B cell (primary cell): ENCODE measurements at regions not wholly inside any gene's neighbourhood (a gene's known extent, or its start where the extent isn't known, plus 50 kb on each side); places are given as distances from the start of the nearest gene placed in this dataset.

Experiments
- ATAC-seq: fragments of 200-7000 bp; cut with Tn5 transposase; one replicate; pipeline ENCODE4 v1.10.0; 2021; ENCODE audit warnings: low read depth, mild to moderate bottlenecking, moderate number of reproducible peaks, moderate library complexity
- CTCF ChIA-PET: fragments of 350-600 bp; sonication (Branson Sonifier 250); formaldehyde crosslinking; loops from one replicate; lab custom pipeline; 2021; ENCODE audit warnings: antibody characterized with exemption, inconsistent platforms; lab: Charles Lee
- POLR2A ChIA-PET: fragments of 350-600 bp; sonication (Branson Sonifier 250); formaldehyde crosslinking; loops from one replicate; lab custom pipeline; 2021; ENCODE audit warnings: antibody characterized with exemption; lab: Charles Lee
- DNase-seq: peaks from one replicate; pipeline ENCODE4 v3.0.0; 2013
- H2AFZ ChIP-seq: 2 replicates; pipeline ENCODE4 v1.6.1; 2012; ENCODE audit warnings: mild to moderate bottlenecking, low read depth, low read length; ENCODE audit not compliant: insufficient read depth, poor library complexity, severe bottlenecking
- H3K27ac ChIP-seq, 2 donors: 1 replicate in 1 of 2; 2 replicates in 1 of 2; pipeline ENCODE4 v1.5.1; 2012 to 2013; ENCODE audit warnings: low read length in 2 of 2, mild to moderate bottlenecking in 2 of 2, moderate library complexity in 1 of 2
- H3K27me3 ChIP-seq, 4 experiments: fragments of 200-600 bp in 1 of 4; sonication (generic) in 1 of 4; replicated peaks in 1 of 4; 1 replicate in 2 of 4; 2 replicates in 2 of 4; pipeline versions ENCODE4 v1.6.1 to v1.7.0; 2013 to 2016; ENCODE audit warnings: low read length in 3 of 4, mild to moderate bottlenecking in 2 of 4, mixed read lengths in 1 of 4, moderate library complexity in 1 of 4; ENCODE audit not compliant: insufficient read depth in 4 of 4, control insufficient read depth in 3 of 4; ENCODE audit errors: control extremely low read depth in 1 of 4
- H3K36me3 ChIP-seq, 2 experiments: replicated peaks in 1 of 2; 1 replicate in 1 of 2; 2 replicates in 1 of 2; pipeline versions ENCODE4 v1.6.1 to v1.7.1; 2013; ENCODE audit warnings: low read length in 1 of 2; ENCODE audit not compliant: insufficient read depth in 2 of 2, control insufficient read depth in 1 of 2; ENCODE audit errors: control extremely low read depth in 1 of 2, extremely low read depth in 1 of 2
- H3K4me1 ChIP-seq, 2 donors: fragments of 200-600 bp in 1 of 2; sonication (generic) in 1 of 2; 1 replicate in 1 of 2; 2 replicates in 1 of 2; pipeline versions ENCODE4 v1.5.1 to v1.6.1; 2013 to 2017; ENCODE audit warnings: low read length in 2 of 2; ENCODE audit not compliant: control insufficient read depth in 2 of 2, insufficient read depth in 2 of 2
- H3K4me2 ChIP-seq: replicated peaks from 2 replicates; pipeline ENCODE3; 2012; ENCODE audit warnings: mild to moderate bottlenecking, low read depth, low read length; ENCODE audit not compliant: poor library complexity, severe bottlenecking
- H3K4me3 ChIP-seq, 5 experiments: fragments of 200-600 bp in 1 of 5; sonication (generic) in 1 of 5; 1 replicate in 3 of 5; 2 replicates in 2 of 5; pipeline versions ENCODE4 v1.5.1 to v1.7.0; 2011 to 2016; ENCODE audit warnings: low read length in 4 of 5, mild to moderate bottlenecking in 4 of 5, low read depth in 2 of 5, control low read depth in 1 of 5, moderate library complexity in 1 of 5; ENCODE audit not compliant: insufficient read depth in 1 of 5; ENCODE audit errors: control extremely low read depth in 1 of 5, extremely low read depth in 1 of 5
- H3K79me2 ChIP-seq: fragments of 200-600 bp; sonication (generic); one replicate; pipeline ENCODE4 v1.6.0; 2016; ENCODE audit warnings: low read length; ENCODE audit not compliant: control insufficient read depth, insufficient read depth
- H3K9ac ChIP-seq: fragments of 200-600 bp; sonication (generic); 2 replicates; pipeline ENCODE4 v1.6.1; 2017; ENCODE audit warnings: mild to moderate bottlenecking, low read length, moderate library complexity
- H3K9me3 ChIP-seq, 3 donors: one replicate each; pipeline versions ENCODE4 v1.6.1 to v1.7.1; 2013; ENCODE audit warnings: low read length in 2 of 3; ENCODE audit not compliant: control insufficient read depth in 2 of 3, insufficient read depth in 1 of 3; ENCODE audit errors: control extremely low read depth in 1 of 3
- H4K20me1 ChIP-seq: 2 replicates; pipeline ENCODE4 v1.6.0; 2012; ENCODE audit warnings: mild to moderate bottlenecking, low read length; ENCODE audit not compliant: insufficient read depth, control insufficient read depth, poor library complexity, severe bottlenecking
- H3K27ac Mint-ChIP-seq: one replicate; pipeline ENCODE4 v1.8.0; 2021; ENCODE audit warnings: mixed read lengths
- H3K27me3 Mint-ChIP-seq: one replicate; pipeline ENCODE4 v1.8.0; 2021; ENCODE audit warnings: mixed read lengths
- H3K4me1 Mint-ChIP-seq: one replicate; pipeline ENCODE4 v1.8.0; 2021; ENCODE audit warnings: mixed read lengths
- H3K4me3 Mint-ChIP-seq: one replicate; pipeline ENCODE4 v1.8.0; 2021; ENCODE audit warnings: mixed read lengths
- H3K9me3 Mint-ChIP-seq: one replicate; pipeline ENCODE4 v1.8.0; 2022; ENCODE audit warnings: mixed read lengths; ENCODE audit not compliant: insufficient read depth
- CTCF ChIP-seq: fragments of 200-600 bp; IDR thresholded peaks from one replicate; pipeline ENCODE4 v1.8.0; 2022; ENCODE audit warnings: antibody characterized with exemption, mild to moderate bottlenecking
- EZH2 ChIP-seq: IDR thresholded peaks from 2 replicates; pipeline ENCODE4 v1.6.1; 2012; ENCODE audit warnings: borderline replicate concordance, low read depth, mild to moderate bottlenecking, moderate library complexity, low read length; ENCODE audit not compliant: insufficient read depth, poor library complexity, severe bottlenecking
- WGBS: methylation state at CpG from one replicate; pipeline ENCODE4 v1.1.5; 2013; ENCODE audit warnings: missing lambda C conversion rate; ENCODE audit not compliant: insufficient coverage; 5-methylcytosine and 5-hydroxymethylcytosine counted together
- intact Hi-C: fragments of 100-400 bp; cut with micrococcal nuclease; formaldehyde crosslinking; loops from one replicate; pipeline ENCODE4 v1.10.0; 2022

DNA sequence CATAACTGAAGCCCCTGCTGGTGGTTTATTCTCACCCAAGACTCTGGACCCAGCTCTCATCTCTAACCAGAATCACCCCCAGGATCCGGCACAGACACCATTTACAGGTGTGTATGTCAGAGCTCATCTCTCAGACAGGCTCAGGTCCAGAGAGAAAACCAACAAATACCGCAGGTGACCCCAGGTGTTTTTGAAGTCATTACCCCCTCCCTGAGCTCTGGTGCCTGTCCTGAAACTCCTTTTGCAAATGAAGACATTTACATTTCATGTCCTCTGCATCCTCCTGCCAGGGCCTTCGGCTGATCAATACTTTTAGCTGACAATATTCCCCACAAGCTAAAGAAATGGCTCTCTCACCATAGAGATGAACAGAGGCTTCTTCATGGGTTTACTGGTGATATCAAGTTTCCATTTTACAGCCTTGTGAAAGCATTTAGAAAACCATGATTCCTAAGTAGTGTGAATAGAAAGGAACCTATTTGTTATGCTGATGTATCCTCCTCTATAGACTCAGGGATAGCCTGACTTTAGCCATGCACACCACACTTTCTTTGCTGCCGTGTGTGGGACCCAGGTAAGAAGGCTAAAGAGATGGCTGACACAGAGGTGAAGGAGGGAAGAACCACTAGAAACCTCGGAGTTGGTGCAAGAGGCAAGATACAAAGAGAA lies 131.3 kb downstream of the KCTD15 start:
- Histone ChIP-seq H3K27me3 (no peaks in the 10 kb centered on the region), H3K9ac (no peak overlapping the region), H2AFZ (no peak overlapping the region), H3K4me1 (no peaks in the 10 kb centered on the region), H3K9me3 (no peaks in the 10 kb centered on the region), H3K4me2 (no peak overlapping the region), H3K4me3 (no peak overlapping the region), H3K36me3 (no peaks in the 10 kb centered on the region), H4K20me1 (no peaks in the 10 kb centered on the region), H3K79me2 (no peaks in the 10 kb centered on the region), H3K27ac (no peak overlapping the region)
- Mint-ChIP-seq H3K27me3 (peaks cover 15% of the 10 kb centered on the region), H3K4me3 (no peak overlapping the region), H3K9me3 (no peaks in the 10 kb centered on the region), H3K27ac (no peak overlapping the region), H3K4me1 (no peaks in the 10 kb centered on the region)
- no peak for DNase-seq
- ATAC-seq: no peak
- intact Hi-C loops: no loop called here
- CTCF ChIA-PET: no interaction called here
- POLR2A ChIA-PET: no interaction called here
- TF ChIP-seq CTCF (no peak), EZH2 (no peak)
- 34% methylated on average over 3 of the region's 5 CpGs for WGBS

- Mint-ChIP-seq H3K27me3 (peaks cover 15% of the 10 kb centered on the region), H3K27ac (no peak overlapping the region), H3K4me1 (no peaks in the 10 kb centered on the region), H3K9me3 (no peaks in the 10 kb centered on the region), H3K4me3 (no peak overlapping the region)
- no peak overlapping the region for H3K4me3 ChIP-seq
- ATAC-seq: no peak
- ChIA-PET CTCF (no interaction called here), POLR2A (no interaction called here)
- intact Hi-C loops: no loop called here
- H3K36me3 ChIP-seq: no peaks in the 10 kb centered on the region
- no peak for TF ChIP-seq CTCF
- no peak for TF ChIP-seq EZH2
- no peak overlapping the region for H3K9ac ChIP-seq
- H3K27ac ChIP-seq: no peak overlapping the region
- H3K4me2 ChIP-seq: no peak overlapping the region
- H2AFZ ChIP-seq: no peak overlapping the region
- H3K4me1 ChIP-seq: no peaks in the 10 kb centered on the region
- 83% methylated on average over 6 of the region's 6 CpGs for WGBS
- no peak for DNase-seq
- no peaks in the 10 kb centered on the region for H3K79me2 ChIP-seq
- H4K20me1 ChIP-seq: no peaks in the 10 kb centered on the region
- peaks cover 0 to 5% (median 0%) of the 10 kb centered on the region in 3 donors for H3K9me3 ChIP-seq
- no peaks in the 10 kb centered on the region for H3K27me3 ChIP-seq
These were observed 131.8 kb downstream of the KCTD15 start for GRCh38 chr19:33928458-33928950.
